ENCODE measurements at regions not wholly inside any gene's neighbourhood (a gene's known extent, or its start where the extent isn't known, plus 50 kb on each side); places are given as distances from the start of the nearest gene placed in this dataset.
"Not testable (repeated sequence)": the region's sequence is repeated elsewhere in the genome, so short reads cannot be mapped to it uniquely, and the experiment has no call there.

DNA sequence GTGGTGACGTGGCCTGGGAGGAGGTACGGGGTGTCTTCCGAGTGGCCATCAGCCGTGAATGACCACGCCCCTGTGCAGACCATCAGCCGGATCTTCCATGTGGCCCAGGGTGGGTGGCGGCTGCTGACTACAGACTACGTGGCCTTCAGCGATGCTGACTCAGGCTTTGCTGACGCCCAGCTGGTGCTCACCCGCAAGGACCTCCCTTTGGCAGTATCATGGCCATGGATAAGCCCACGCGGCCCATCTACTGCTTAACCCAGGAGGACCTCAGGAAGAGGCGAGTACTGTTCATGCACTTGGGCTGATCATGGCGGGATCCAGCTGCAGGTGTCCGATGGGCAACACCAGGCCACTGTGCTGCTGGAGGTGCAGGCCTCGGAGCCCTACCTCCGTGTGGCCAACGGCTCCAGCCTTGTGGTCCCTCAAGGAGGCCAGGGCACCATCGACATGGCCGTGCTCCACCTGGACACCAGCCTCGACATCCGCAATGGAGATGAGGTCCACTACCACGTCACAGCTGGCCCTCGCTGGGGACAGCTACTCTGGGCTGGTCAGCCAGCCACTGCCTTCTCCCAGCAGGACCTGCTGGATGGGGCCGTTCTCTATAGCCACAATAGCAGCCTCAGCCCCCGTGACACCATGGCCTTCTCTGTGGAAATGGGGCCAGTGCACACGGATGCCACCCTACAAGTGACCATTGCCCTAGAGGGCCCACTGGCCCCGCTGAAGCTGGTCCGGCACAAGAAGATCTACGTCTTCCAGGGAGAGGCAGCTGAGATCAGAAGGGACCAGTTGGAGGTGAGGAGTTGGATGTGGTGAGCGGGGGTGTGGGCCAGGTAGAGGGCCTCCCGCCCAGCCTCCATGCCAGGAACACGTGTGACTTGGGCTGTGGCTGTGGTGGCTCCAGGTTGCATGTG is 178.4 kb downstream of the TBC1D2B start:
- DNase-seq = peak in 3 of 10 donors; percentile 46 to 71 (median 71)
- intact Hi-C loops (cut with DNase I) = no loop called here

DNA sequence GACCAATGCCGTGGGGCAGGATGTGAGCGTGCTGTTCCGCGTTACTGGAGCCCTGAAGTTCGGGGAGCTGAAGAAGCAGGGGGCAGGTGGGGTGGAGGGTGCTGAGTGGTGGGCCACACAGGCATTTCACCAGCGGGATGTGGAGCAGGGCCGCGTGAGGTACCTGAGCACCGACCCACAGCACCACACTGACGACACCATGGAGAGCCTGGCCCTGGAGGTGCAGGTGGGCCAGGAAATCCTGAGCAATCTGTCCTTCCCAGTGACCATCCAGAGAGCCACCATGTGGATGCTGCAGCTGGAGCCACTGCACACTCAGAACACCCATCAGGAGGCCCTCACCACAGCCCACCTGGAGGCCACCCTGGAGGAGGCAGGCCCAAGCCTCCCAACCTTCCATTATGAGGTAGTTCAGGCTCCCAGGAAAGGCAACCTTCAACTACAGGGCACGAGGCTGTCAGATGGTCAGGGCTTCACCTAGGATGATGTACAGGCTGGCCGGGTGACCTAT is 179.6 kb downstream of the TBC1D2B start:
- DNase-seq = peak in 4 of 10 donors; percentile 0 to 79 (median 30)
- intact Hi-C loops (cut with DNase I) = no loop called here

DNA sequence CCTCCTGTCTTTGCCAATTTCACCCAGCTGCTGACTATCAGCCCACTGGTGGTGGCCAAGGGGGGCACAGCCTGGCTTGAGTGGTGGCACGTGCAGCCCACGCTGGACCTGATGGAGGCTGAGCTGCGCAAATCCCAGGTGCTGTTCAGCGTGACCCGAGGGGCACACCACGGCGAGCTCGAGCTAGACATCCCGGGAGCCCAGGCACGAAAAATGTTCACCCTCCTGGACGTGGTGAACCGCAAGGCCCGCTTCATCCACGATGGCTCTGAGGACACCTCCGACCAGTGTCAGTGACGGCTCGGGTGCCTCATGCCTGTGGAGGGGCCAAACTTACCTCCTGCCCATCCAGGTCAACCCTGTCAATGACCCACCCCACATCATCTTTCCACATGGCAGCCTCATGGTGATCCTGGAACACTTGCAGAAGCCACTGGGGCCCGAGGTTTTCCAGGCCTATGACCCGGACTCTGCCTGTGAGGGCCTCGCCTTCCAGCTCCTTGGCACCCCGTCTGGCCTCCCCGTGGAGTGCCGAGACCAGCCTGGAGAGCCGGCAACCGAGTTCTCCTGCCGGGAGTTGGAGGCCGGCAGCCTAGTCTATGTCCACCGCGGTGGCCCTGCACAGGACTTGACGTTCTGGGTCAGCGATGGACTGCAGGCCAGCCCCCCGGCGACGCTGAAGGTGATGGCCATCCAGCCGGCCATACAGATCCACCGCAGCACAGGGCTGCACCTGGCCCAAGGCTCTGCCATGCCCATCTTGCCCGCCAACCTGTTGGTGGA is 180.2 kb downstream of the TBC1D2B start:
- intact Hi-C loops (cut with DNase I) = not testable (repeated sequence)
- DNase-seq = peak in 4 of 10 donors; percentile 2 to 74 (median 52)

DNA sequence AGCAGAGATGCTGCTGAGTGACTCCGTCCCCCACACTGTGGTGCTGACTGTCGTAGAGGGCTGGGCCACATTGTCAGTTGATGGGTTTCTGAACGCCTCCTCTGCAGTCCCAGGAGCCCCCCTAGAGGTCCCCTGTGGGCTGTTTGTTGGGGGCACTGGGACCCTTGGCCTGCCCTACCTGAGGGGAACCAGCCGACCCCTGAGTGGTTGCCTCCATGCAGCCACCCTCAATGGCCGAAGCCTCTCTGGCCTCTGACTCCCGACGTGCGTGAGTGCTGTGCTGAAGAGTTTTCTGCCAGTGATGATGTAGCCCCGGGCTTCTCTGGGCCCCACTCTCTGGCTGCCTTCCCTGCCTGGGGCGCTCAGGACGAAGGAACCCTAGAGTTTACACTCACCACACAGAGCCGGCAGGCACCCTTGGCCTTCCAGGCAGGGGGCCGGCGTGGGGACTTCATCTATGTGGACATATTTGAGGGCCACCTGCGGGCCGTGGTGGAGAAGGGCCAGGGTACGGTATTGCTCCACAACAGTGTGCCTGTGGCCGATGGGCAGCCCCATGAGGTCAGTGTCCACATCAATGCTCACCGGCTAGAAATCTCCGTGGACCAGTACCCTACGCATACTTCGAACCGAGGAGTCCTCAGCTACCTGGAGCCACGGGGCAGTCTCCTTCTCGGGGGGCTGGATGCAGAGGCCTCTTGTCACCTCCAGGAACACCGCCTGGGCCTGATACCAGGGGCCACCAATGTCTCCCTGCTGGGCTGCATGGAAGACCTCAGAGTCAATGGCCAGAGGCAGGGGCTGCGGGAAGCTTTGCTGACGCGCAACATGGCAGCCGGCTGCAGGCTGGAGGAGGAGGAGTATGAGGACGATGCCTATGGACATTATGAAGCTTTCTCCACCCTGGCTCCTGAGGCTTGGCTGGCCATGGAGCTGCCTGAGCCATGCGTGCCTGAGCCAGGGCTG is 181.1 kb downstream of the TBC1D2B start:
- intact Hi-C loops (cut with DNase I) = not testable (repeated sequence)

DNA sequence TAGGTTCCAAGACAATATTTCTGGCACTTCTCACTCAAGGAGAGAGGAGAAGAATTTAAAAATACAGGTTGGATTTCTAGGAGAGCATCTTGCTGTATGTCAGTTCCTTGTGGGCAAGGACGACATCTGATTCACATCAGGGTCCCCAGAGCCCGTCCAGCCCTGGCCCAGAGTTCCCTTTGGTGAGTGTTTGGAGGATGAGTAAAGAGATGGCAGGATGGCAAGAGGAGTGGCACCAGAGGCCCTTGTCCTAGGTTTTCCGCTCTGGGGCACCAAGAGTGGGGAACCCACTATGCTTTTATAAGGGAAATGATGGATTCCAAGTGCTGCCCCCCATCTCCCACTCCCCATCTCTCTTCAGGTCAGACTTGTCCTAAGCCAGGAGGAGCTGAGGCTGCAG is 181.8 kb downstream of the TBC1D2B start:
- intact Hi-C loops (cut with DNase I) = no loop called here
- DNase-seq = peak in 1 of 10 donors; percentile 22

More for the DNA sequence above, 181.1 kb downstream of the TBC1D2B start:
- DNase-seq = peak in 4 of 10 donors; percentile 17 to 67 (median 48)

DNA sequence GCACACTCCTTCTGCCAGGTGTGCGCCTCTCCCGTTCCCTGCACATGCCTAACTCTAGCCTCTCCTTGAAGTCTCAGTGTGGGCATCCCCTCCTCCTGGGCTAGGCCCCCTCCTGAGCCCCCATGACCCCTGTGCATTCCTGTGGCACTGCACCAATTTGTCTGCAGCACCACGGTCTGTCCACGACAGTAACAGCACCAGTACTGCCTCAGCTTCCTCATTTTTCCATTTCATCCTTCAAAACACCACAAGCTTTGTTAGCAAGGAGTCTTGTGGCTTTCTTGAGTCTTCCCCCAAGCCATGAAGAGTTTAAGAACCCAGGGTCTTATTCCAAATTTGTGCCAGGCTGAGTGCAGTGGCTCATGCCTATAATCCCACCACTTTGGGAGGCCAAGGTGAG is 182.4 kb downstream of the TBC1D2B start:
- intact Hi-C loops (cut with DNase I) = not testable (repeated sequence)

DNA sequence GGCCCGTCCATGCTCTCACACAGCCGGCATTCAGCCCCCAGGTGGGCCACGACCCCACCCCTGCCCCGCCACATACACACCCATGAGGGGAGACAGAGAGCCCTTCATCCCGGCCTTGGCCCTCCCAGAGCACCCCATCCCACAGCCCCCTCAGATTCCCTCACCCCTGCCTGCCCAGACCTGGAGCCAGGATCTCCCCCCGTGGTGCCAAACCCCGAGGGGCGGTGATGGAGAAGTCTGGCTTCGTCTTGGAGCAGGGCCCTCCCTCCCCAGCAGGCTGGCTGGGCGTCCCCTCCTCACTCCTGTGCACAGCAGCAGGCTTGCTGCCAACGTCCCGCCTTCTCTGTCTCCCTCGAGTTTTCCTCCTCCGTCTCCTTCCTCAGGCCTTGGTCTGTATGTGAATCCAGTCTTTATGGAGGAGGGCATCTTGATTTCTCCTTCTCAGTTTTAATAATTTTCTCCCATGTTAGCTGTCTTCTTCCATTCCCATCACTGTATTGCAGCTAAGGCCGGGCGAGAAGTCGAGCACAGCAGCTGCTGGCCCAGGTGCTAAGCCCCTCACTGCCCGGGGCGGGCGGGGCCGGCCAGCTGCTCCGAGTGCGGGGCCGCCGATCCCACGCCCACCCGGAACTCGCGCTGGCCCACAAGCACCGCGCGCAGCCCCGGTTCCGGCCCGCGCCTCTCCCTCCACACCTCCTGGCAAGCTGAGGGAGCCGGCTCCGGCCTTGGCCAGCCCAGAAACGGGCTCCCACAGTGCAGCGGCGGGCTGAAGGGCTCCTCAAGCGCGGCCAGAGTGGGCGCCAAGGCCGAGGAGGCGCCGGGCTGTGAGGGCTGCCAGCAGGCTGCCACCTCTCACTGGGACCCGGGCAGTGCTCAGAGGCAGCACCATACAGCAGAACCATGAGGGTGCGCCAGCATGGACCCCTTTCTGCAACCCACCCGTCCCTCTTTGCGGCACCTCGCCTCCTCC is 183.6 kb downstream of the TBC1D2B start:
- DNase-seq = peak in 3 of 10 donors; percentile 62 to 65 (median 62)
- intact Hi-C loops (cut with DNase I) = not testable (repeated sequence)

More for the DNA sequence above, 182.4 kb downstream of the TBC1D2B start:
- peak in 2 of 10 donors; percentile 25 to 52 for DNase-seq

DNA sequence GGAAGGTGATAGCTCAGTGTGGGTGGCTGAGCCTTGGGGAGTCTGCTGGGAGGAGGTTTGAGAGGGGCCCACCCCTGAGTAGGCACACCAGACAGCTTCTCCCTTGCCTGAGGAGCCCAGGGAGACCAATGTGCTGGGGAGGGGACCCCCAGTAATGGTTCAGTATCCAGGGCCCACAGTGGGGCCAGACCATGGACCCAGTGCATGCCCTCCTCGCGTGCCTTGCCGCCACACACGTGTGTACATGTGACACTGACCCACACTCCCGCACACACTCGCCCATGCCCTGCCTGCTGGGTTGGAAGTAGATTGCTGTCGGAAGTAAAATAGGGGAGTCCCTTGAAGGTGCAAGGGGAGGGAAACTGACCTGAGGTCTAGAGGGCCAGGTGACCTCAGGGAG is 184.3 kb downstream of the TBC1D2B start:
- DNase-seq = peak in 3 of 10 donors; percentile 23 to 79 (median 76)

DNA sequence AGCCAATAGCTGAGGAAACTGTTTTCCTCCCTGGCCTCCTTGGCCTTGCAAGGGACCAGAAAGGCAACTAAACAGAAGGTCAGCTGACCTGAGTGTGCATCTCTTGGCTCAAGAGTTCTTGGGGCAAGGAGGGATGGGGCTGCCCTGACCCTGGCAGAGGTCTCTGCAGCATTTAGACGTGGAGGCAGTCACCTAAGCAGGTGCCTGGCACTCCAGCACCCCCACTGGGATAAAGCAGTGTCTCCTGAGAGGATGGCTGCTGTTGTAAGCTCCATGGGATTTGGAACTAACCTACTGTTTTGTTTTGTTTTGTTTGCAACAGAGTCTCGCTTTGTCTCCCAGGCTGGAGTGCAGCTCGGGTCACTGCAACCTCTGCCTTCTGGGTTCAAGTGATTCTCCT is 185.2 kb downstream of the TBC1D2B start:
- intact Hi-C loops (cut with DNase I) = no loop called here
- DNase-seq = peak in 2 of 10 donors; percentile 3 to 21

More for the DNA sequence above, 184.3 kb downstream of the TBC1D2B start:
- intact Hi-C loops (cut with DNase I) = not testable (repeated sequence)

DNA sequence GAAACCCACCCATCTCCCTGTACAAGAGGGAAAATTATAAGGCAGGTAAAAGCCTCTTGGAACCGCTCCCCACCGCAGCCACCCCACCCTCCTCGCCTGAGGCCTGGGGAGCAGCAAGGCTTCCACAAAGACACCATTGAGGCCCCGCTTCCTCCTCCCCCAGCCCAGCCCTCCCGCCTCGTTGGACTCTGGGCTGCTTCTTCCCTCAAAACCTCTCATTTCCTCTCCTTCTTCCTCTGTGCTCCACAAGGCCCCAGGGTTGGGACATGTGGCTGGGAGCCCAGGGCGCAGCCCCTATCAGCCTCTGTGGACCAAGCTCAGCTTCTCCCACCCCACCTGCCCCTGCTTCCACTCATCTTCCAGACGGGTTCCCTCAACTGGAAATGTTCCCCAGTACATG is 185.6 kb downstream of the TBC1D2B start:
- DNase-seq = peak in 2 of 10 donors; percentile 34 to 58
- intact Hi-C loops (cut with DNase I) = not testable (repeated sequence)

DNA sequence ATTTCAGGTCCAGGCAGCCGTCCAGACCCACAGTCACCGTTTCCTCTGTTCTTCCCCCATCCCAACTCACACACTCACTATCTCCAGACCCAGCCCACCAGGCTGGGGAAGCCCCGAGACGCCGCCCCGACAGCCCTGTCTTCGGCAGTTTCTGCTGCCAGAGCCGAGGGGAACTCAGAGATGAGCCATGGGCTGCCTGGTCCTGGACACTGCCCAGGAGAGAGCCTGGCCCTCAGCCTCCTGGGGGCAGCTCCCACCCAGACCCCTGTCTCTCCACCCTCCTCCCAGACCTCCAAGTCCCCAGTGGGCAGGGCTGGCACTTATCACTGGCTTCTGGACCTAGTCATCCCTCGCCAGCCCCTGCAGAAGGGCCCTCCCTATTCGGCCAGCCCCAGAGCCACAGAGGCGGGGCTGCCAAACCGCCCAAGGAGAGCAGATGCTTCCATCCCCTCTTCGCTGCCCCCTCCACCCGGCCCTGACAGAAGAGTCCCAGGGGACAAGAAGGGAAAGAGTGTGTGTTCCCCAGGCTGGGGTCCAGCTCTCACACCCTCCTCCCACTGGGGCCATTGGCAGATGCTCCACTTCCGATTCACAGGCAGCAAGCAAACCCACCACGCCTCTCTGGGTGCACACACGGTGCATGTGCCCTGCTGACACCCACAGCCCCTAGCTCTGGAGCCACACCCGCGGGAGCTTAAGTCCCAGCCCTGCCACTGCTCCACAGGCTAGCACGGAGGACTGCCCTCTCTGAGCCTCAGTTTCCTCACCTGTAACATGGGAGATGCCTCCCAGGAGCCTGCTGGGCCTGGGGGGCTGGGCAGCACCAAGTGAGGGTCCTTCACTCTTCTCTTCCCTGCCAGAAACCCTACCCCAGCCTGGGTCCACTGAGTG is 186.4 kb downstream of the TBC1D2B start:
- intact Hi-C loops (cut with DNase I) = not testable (repeated sequence)
- peak in 3 of 10 donors; percentile 14 to 61 (median 39) for DNase-seq

DNA sequence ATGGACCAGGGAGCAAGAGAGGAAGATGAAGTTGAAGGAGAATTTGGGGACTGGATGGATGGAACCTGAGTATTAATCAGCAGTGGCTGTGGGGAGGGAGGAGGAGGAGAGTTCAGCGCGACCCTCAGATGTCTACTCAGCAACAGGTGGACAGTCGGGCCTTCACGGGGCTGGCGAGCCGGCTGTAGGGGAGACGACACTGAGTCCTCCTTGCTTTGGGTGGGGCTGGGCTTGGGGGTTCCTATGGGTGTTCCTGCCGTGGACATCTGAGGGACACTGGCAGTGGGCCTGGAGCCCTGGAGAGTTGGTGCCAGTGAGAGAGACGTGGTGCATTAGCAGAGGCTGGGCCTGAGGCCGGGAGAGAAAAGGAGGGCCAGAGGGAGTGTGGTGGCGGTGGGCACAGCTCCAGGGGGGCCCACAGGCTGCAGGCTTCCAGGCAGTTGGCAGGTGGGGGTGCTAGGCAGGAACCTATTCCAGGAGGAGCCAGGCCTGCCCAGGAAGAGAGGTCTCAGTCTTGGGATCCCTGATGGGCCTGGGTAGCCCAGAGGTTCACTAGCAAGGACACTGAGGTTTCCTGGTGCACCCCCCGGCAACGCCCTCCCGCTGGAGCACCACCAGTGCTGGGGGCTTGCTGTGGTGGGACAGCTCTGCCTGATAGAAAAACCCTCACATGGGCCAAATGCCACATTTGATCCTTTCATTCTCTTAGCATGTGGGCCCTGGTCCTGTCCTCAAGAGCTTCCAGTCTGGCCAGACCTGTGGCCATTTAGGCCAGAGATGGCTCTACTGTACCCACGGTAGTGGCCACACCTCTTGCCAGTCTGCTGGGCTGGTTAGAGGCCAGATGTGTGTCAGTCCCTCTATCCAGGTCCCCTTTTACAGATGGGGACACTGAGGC is 187.4 kb downstream of the TBC1D2B start:
- peak in 2 of 10 donors; percentile 73 to 76 for DNase-seq
- intact Hi-C loops (cut with DNase I) = not testable (repeated sequence)

DNA sequence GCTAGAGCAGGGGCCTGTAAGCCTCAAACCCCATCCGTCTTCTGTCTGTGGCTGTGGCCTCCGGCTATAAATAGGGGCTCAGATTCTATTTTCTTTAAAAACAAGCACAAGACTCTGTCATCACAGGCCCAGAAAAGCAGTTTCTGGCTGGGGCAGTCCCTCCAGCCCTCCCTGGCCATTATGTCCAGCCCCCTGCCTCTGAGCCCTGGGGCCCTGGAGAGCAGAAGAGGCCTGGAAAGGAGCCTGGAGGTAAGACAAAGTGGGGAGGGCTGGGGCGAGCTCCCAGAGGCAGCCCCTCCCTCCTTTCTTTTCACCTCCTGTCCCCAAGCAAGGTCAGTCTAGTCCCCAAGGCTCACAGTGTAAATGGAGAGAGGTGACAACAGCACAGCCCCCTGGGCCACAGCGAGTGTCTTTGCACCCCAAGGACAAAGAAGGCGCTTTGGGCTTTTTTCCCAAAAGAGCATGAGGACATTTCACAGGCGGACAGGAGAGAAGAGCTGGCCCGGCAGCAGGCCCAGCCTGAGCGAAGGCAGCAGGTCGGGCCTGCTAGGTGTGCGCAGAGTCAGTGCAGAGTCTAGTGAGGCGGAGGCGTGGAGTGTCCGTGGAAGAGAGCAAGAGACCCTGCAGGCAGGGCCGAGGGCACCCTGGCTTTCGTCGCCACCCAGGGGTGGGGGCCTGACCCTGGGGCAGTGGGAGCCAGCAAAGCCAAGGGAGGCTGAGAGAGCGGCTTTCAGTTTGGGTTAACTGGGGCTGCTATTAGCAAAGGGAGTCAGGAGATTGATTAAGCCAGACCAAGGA is 188.3 kb downstream of the TBC1D2B start:
- DNase-seq = peak in 2 of 10 donors; percentile 44 to 47
- intact Hi-C loops (cut with DNase I) = no loop called here

DNA sequence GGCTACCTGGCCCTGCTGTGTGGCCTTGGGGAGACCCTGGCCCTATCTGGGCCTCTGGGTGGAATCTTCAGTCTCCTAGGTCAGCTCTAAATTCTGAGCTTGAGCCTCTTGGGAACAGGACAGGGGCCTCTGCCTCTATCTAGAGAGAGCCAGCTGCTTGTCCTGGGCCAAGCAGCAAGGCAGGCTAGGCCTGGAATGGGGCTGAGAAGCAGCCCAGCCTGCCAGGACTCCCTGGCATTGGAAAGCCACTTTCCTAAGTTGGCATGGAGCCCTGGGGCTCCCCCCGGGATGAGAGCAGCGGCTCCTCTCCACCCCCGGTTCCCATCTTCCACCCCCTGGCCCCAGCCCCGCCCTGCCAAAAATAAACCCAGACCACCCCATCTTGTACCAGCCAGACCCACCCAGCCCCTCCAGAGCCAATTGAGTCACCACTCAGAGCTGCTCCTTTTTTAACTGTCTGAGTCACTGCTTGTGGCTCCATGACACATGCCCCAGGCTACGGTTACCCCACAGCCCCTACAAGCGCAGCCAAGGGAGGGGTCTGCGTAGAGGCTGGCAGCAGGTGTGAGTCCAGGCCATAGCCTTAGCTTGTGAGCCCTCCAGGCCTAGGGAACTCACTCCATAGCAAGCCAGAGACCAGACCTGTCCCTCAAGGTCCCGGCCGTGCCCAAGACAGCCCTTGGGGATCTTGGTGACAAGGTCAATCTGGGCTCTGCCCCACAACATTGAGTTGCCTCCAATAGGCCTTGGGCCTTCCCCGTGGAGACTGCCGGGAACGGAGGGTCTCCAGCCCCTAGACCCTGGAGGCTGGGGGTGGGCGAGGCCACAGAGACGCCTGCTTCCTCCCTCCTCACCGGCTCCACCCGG is 189.7 kb downstream of the TBC1D2B start:
- intact Hi-C loops (cut with DNase I); DNase-seq: not testable (repeated sequence)
